ENCODE measurements at regions not wholly inside any gene's neighbourhood (a gene's known extent, or its start where the extent isn't known, plus 50 kb on each side); places are given as distances from the start of the nearest gene placed in this dataset.

- no peak for DNase-seq
Observed at GRCh38 chr13:59176775-59177174, 987.0 kb downstream of the DIAPH3 start.

GRCh38 chr13:59178344-59178743 lies 985.4 kb downstream of the DIAPH3 start:
- no peak for DNase-seq

DNA sequence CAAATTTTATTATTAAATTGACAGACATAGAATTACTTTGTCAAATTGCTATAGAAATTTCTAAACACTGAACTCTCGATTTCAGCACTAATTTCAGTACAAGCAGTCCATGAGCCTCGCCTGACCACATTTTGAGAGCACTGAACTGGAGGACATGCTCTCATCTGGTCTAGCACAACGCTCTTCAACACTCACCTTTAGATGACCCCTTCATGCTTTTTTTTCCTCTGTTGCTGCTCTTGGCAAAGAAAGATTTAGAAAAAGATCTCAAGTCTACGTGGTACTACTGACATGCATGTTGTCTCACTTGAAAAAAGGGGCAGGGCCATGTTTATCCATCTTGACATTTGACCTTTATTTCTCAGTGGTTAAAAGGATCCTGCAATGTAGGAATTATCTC lies 981.5 kb downstream of the DIAPH3 start:
- DNase-seq = no peak

GRCh38 chr13:59197397-59197796 lies 966.3 kb downstream of the DIAPH3 start:
- no peak for DNase-seq

DNA sequence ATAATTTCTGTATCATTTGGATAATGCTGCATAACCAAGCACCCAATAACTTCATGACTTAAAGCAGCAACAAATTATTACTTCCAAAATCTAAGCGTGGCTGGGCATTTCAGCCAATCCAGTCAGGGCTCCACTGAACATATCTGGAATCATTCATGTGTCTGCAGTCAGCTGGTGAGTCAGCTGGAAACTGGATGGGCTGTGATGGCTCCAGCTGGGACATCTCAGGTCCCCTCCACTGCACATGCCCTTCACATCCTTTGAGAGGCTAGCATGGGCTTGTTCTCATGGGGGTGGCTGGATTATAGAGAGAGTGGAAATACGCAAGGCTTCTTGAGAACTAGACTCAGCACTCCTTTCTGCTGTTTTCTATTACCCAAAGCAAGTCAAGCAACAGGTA lies 961.9 kb downstream of the DIAPH3 start:
- no peak for DNase-seq

- no peak for DNase-seq
Observed at GRCh38 chr13:59203855-59204254, 959.9 kb downstream of the DIAPH3 start.

- DNase-seq = no peak
Observed at GRCh38 chr13:59205501-59205900, 958.2 kb downstream of the DIAPH3 start.

DNA sequence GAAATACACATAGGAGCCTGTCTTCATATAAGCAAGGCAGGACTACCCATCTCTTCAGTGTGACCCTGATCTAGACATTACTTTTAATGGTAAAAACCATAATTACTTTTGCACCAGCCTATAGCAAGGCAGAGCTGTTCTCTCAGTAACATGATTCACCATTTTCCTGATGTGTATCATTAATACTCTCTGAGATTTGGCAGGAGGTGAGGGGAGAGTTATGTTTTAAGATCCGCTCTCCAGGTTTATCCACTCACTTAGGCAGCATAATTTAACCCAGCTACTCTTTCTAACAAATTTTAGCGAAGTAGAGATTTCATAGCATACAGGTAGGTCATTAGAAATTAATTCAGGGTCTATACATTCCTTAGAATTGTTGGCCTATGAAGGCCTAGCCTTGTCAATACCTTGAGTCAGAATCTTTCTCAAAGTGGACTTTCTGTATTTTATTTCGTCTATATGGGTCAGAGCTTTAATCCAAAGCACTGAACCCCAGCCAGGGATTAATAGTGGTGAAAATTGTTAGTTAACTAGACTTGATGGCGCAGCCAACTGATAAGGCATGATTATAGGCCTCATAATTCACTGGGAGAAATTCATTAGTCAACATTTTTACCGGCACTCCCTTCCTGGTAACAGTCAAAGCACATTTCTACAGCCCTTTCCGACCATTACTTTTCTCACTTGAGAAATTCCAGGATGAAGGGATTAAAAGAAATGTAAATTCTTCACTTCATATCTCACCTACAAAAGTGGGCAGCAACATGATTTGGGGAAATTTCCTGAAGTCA lies 955.1 kb downstream of the DIAPH3 start:
- no peak for DNase-seq

- DNase-seq = no peak
Observed at GRCh38 chr13:59210543-59210942, 953.2 kb downstream of the DIAPH3 start.

DNA sequence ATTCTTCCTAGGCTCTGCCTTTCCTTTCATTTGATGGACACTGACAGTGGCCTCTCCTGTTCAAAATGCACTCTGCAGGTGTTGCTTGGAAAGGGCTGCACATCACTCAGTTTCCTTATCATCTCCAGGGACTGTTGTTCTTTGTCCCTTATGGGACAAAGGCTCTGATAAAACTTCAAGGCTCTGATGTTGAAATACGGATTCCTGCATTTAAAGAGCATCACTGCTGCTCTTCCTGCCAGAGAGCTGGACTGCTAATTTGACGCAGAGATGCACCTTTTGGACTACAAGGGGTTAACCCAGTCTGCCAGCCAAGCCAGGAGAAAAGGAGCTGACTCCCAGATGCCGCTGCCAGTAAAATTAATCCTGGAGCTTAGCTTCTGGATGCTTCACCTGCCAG lies 952.1 kb downstream of the DIAPH3 start:
- no peak for DNase-seq

DNA sequence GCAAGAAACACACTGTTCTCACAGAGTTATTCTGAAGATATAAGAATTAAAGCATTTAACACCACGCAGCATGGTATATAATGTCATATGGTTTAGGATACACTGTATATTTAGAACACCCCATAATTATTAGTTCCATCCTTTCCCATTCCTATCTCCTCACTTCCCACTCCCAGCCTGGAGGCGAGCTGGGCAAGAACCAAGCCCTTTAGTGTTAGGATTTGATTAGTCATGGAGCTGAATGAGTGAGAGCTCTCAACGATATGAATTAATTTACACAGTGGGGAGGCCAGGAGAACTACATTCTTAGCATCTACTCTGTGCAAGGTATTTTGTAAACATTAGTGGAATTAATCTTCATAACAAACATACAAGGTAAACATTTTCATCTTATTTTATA lies 934.3 kb downstream of the DIAPH3 start:
- DNase-seq = no peak

- DNase-seq = no peak
Observed at GRCh38 chr13:59229861-59230260, 933.9 kb downstream of the DIAPH3 start.

- DNase-seq = no peak
Observed at GRCh38 chr13:59230484-59231264, 933.1 kb downstream of the DIAPH3 start.

- no peak for DNase-seq
Observed at GRCh38 chr13:59236309-59236919, 927.3 kb downstream of the DIAPH3 start.

GRCh38 chr13:59236944-59237343 lies 926.8 kb downstream of the DIAPH3 start:
- no peak for DNase-seq

DNA sequence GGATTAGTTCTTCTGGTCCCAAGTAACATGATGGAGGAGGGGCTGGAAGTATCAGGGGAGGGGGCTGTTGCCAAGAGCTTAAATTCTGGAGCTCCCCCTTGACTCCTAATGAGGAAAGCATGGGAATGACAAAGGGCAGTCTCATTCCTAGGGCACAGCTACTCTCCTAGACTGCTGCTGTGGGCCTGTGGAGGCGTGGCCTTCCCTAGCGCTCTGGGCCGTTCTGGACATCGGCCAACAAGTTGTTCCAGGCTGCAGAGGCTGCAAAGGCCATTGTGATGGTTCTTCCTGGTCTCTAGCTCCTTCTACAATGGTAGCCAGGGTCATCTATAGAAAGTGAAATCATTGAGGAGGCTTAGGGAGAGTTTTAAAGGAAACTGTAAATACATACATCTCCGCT lies 916.6 kb downstream of the DIAPH3 start:
- no peak for DNase-seq

- DNase-seq = no peak
Observed at GRCh38 chr13:59250336-59251189, 913.2 kb downstream of the DIAPH3 start.

DNA sequence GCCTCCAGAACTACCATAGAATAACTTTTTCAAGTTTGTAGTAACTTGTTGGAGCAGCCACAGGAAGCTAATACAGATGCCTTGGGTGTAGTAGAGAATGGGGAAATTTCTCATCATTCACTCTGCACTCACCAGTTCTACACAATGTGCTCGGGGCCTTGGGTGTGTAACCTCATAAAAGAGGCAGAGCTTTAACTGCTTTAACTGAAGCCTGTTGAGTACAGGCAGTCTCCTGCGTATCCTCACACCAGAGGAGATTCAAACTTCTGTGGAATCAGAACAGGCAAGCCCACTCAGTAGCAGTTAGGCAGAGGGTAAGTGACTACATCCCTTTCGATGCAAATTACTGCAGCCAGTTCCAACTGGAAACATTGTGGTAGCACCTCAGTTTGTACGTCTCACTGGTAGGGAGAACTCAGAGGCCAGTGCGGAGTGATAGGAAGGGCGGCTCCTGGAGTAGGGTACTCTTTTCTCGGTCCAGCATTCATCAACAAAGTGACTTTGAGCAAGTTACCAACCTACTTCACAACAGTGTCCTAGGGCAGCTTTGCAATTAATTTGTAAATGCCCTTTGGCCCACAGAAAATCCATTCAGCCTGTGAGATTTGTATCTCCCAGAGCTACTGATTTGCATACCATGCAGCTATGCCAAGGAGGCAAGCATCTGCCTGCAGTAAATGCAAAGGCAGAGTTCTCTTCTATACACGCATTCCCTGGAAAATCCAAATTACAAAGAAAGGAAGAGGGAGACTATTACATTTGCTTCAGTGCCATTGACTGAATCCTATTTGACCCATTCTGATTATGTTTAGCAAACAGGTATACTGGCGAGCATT lies 904.3 kb downstream of the DIAPH3 start:
- DNase-seq = no peak

- no peak for DNase-seq
Observed at GRCh38 chr13:59261928-59262488, 901.7 kb downstream of the DIAPH3 start.

DNA sequence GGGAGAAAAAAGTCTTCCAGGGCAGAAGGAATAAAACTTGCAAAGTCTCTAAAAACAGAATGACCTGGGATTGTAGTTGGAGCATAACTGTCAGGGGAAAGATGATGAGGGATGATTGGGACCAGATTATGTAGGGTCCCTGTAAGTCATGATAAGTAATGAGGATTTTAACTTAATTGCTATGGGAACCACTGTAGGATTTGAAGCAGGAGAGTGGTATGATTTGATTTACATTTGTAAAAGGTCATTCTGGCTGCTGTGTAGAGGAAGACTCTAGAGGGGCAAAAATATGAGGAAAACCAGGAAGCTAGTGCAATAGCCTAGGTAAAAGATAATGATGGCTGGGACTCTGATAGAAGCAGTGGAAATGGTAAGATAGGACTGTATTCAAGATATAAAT lies 900.2 kb downstream of the DIAPH3 start:
- DNase-seq = no peak

DNA sequence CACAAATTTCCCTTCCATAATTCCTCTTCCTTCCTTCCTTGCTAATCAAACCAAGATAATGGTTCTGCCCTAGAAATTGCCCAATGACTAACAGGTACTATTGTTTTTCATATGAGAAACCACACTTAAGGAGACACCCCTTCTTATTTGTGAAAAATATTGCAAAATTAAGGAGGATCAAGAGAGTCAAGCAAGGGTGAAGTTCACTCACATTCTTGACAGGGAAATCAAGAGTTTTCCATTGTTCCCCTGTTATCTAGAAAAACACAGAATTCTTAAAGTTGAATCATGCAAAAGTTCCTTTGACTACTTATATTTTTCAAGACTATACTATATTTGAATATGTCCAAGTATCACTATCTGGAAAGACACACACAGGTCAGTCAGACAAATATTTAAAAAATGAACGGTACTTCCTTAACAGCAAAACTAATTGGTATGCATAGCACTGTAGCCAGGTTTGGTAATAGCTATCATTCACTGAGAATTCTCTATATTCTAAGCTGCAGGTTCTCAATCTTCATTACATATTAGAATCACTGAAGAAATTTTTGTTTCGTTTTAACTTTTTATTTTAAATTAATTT lies 897.2 kb downstream of the DIAPH3 start:
- DNase-seq = no peak

All from CD4-positive, alpha-beta T cell treated with Interleukin-17A for 4 hours (primary cell).